GM12891 (cell line): ENCODE measurements at regions not wholly inside any gene's neighbourhood (a gene's known extent, or its start where the extent isn't known, plus 50 kb on each side); places are given as distances from the start of the nearest gene placed in this dataset.

ENCODE experiments used
- POLR2A ChIP-seq: IDR thresholded peaks from 2 replicates; pipeline ENCODE4 v1.6.1; 2011; ENCODE audit warnings: low read depth, low read length, control low read depth
- POLR2AphosphoS5 ChIP-seq: IDR thresholded peaks from 2 replicates; pipeline ENCODE4 v1.6.1; 2011; ENCODE audit warnings: low read depth, low read length, control low read depth
- SPI1 ChIP-seq: IDR thresholded peaks from 2 replicates; pipeline ENCODE4 v1.6.1; 2011; ENCODE audit warnings: low read depth, low read length, control low read depth
- TAF1 ChIP-seq: IDR thresholded peaks from 2 replicates; pipeline ENCODE4 v1.6.1; 2011; ENCODE audit warnings: low read depth, low read length, control low read depth

GRCh38 chr5:173494446-173494845 is 122.0 kb downstream of the BOD1 start:
- TF ChIP-seq POLR2A (no peak), POLR2AphosphoS5 (no peak), SPI1 (no peak), TAF1 (no peak)
